Activated effector memory CD4-positive, alpha-beta T cell treated with Interleukin-2 at 50 U/mL for 16 hours (primary cell): ENCODE measurements at regions not wholly inside any gene's neighbourhood (a gene's known extent, or its start where the extent isn't known, plus 50 kb on each side); places are given as distances from the start of the nearest gene placed in this dataset.

Source experiments
- DNase-seq: peaks from one replicate; pipeline ENCODE4 v3.0.0-alpha.2; 2020

GRCh38 chr13:85031771-85032170 is 767.4 kb downstream of the SLITRK6 start:
- DNase-seq, result no peak

GRCh38 chr13:85028035-85028434 is 771.2 kb downstream of the SLITRK6 start:
- no peak for DNase-seq

- DNase-seq, result no peak
Measured at GRCh38 chr13:85019121-85019520, 780.1 kb downstream of the SLITRK6 start.

DNA sequence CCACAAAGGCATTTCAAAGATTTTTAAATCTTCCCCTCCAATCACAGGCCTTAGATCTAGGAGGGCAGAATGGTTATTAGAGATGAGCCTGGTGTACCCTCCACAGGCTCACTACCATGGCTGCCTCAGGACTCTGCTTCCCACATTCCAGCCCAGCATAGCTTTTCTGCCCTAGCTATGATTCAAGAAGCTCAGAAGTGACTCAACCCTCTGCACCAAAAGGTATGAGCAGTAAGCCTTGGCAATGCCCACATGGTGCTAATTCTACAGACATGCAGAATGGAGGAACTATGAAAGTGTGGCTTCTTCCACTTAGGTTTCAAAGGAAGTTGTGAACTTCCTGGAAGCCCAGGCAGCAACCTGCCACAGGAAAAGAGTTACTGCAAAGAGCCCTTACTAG is 786.2 kb downstream of the SLITRK6 start:
- DNase-seq, result no peak

GRCh38 chr13:85009447-85009846 is 789.8 kb downstream of the SLITRK6 start:
- DNase-seq, result no peak

DNA sequence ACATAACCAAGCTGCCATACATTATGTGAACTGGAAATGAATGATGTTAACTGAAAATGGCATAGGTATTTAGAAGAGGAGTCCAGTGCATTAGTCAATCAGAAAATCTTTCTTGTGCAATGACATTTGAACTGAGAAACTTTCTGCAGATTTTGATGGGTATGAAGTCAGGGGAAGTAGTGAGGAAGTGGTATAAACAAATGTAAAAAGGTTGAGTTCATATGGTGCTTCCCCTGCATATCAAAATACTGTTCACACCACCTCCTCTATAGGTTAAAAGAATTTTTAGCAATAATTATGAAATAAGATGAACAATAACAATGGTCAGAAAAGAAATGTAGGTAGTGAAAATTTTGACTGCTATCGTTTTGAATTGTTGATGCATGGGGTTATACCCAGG is 800.0 kb downstream of the SLITRK6 start:
- no peak for DNase-seq

DNA sequence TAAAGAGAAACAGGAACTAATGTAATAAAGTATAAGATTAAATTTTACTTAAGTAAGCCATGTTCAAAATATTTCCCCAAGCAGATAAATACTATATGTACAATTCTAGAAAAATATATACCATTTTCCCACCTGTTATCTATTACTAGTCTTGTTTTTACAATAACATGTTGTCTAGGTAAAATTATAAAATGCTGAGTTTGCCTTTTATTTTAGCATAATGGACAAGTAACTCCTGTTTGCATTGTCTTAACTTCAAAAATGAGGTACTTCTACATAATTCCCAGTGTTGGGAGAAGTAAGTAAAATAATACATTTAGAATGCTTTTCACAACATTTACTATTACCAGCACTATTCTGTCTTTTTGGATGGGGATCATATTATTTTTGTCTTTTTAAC is 800.5 kb downstream of the SLITRK6 start:
- no peak for DNase-seq

GRCh38 chr13:84997858-84998257 is 801.4 kb downstream of the SLITRK6 start:
- no peak for DNase-seq

DNA sequence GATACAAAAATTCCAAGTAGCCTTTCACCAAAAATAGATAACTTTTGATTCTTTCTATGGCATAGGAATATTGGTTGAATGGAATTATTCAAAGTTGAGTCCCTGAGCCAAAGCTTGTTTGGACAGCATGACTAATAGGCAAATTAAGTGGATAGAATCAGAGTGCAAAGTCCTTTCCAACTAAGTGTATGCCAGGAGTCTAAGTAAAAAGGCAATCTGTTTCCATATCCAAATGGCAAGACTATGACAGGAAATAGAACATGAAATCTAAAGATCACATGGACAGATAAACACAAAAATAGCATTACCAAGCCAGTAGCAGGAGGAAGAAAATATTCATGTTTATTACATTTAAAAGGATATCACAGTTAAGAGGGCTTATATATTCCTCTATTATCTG is 804.6 kb downstream of the SLITRK6 start:
- no peak for DNase-seq

DNA sequence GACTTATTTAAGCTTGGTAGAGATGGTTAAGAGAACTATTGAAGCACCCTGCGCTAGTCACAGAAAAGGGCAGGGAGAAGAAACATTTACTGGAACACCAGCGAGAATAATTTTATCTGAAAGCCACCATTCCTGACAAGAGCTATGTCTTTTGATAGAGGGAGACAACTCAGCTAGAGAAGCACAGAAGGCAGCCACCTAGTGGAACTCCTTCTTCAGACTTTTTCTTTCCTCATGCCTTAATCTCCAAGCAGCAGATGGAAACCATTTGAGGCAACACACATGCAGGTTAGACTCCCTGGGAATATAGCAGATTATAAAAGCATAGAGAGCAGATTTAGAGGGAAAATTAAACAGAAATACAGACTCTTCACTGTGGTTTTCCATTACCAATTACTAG is 813.4 kb downstream of the SLITRK6 start:
- DNase-seq, result no peak

DNA sequence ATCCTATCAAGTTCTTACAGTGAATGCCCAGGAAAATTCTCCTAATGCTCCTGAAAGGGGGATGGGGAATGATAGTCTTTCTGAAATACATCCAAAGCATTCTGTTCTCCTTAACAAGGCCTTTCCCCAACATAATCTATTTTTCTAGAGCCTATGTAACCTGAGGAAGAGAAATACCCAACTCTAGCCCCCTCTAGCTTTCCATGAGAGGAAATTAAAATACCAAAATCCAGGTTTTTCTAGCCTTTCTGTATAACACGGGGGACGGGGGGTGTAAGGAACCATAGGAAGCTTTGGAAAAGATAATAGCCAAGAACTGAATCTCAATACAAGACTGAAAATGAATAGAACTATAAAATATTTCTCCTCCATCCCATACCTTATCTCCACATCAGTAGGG is 815.9 kb downstream of the SLITRK6 start:
- no peak for DNase-seq

- DNase-seq, result no peak
Measured at GRCh38 chr13:84980571-84980970, 818.6 kb downstream of the SLITRK6 start.

DNA sequence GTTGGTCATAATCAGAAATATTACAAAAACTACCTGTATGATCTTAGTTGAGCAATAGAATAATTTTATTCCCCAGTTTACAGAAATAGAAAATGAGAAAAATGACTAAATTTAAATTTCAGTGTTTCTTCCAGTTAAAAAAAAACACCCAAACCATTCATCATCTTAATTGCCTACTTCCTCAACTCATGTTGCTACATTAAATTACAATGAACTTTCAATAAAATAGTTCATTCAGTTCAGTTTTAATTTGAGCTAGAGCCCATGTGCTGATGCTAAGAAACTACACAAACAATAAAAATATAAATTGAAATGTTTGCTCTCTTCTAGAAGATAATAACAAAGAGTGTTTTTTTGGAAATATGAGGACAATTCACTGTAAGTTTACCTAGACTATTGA is 820.4 kb downstream of the SLITRK6 start:
- no peak for DNase-seq

- DNase-seq, result no peak
Measured at GRCh38 chr13:84973661-84974060, 825.6 kb downstream of the SLITRK6 start.

DNA sequence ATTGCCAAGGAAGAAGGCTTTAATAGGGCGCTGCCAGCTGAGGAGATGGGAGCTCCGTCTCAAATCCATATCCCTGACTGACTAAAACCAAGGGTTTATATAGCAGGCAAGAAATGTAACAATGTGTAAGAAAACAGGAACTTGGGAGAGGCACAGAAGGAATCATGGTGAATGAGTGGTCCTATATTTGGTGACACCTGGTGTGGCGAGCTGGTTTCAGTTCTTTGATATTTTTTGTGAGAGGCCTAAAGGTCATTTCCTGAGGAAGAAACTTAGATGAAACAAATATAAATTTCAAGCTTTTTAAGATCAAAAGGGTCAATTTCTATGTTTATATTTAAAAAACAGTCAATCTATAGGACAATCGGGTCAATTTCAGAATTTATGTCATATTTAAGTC is 826.3 kb downstream of the SLITRK6 start:
- no peak for DNase-seq

DNA sequence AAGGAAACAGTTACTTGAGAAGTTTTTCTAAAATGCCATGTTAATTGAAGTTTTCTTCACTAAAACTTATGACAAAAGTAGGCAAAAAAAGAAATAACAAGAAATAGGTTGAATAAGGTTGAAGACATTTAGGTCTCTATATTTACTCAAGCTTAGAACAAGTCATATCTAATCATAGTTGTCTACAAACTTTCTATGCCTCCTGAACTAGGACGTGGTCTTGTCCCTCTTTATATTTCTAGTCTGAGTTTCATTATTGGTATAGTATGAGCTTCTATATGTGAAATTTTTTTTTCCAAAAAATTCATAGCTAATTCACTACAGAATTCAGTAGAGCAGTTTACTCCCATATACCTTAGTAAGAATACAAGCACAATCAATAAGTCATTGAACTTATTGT is 836.4 kb downstream of the SLITRK6 start:
- no peak for DNase-seq

DNA sequence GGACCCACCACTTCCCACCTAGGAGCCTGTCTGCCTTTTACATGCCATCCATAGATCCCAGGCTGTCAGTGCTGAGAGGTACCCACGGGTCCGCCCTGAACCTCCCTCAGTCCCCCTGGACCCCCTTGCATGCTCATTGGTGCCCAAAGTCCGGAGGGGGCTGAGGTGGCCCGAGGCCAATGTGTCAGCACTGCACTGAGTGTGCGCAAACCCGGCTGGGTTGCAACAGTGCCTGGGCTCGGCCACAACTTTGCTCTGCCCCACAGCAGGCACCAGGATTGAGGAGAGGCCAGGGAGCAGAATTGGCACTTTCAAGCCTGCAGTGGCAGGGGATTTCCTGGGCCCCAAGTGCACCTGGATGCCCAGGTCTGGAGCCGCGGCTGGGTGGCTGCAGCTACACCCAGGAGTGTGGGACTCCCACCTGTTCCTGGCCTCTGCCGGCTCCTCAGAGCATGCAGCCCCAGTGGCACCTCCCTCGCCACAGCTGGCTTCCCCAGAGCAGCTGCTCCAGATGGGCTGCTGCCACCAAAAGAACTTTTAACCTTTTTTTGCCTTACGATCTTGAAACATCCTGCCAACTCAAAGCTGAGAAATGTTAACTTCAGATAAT is 837.0 kb downstream of the SLITRK6 start:
- DNase-seq, result no peak

DNA sequence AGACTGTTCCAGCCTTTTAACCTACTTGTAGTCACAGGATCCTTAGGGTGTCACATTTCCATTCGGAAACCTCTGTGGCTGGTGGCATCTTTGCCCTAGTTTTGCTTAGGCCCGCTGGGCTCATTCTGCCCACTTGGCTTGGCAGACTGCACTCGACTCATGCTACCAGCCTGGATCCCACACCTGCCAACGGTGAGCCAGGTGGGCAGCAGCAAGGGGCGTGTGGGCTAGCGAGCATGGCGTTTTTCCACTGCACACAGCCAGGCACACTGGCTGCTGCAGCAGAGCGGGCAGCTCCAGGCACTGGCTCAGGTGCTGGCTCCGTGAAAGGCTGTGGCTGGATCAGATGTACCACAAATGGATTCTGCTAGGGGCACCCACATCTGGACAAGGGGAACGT is 838.2 kb downstream of the SLITRK6 start:
- DNase-seq, result no peak

- DNase-seq, result no peak
Measured at GRCh38 chr13:84959818-84960217, 839.4 kb downstream of the SLITRK6 start.

DNA sequence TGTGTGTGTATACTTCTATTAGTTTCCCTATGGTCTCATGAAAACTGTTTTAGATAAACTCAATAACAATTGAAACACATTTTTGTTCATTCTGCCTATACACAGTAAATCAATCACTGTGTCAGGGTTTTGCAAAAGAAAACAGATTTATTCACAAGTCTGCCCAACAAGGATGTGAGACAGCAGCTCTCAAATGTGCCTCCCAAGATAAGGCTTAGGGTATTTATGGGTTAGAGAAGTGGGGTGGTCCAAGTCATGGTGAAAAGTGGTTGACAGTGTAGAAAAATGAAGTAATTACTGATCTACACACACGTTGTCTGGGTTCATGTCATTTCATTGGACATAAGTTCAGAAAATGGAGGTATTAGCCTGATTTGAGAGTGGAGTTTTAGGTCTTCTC is 844.6 kb downstream of the SLITRK6 start:
- no peak for DNase-seq

DNA sequence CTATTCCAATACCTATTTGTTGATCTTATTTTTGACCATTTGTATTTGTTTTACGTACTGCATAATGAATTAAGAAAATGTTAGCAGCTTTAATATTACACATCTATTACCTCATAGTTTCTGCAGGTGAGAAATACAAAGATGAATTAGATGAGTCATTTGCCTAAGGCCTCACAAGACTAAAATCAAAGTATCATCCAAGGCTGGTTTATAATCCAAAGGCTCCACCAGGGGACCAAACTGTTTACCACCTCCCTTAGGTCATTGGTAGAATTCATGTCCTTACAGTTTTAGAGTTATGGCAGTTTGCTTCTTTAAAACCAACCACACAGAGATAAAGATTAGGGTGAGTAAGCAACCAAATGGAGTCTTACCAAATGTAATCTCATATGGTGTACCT is 848.1 kb downstream of the SLITRK6 start:
- no peak for DNase-seq

DNA sequence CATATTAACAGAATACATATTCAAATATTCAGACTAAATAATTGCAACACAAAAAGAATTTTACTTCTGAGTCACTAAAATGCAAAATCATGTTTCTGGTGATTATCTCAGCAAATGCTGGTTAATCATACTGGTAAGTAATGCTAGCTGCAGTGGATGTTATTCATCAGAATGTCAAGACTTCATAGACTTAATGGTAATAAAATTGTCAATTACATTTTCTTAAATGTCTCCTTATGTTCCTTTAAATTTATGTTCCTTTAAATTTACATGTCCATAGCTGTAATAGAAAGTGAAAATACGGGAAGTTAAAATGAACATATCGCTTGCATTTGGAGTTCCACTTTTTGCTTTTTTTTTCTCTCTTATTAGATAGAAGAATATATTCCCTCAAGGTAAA is 853.0 kb downstream of the SLITRK6 start:
- DNase-seq, result no peak

GRCh38 chr13:84940798-84941197 is 858.4 kb downstream of the SLITRK6 start:
- DNase-seq, result no peak

- DNase-seq, result no peak
Measured at GRCh38 chr13:84940167-84940566, 859.1 kb downstream of the SLITRK6 start.

- DNase-seq, result no peak
Measured at GRCh38 chr13:84934911-84935310, 864.3 kb downstream of the SLITRK6 start.

GRCh38 chr13:84933797-84934196 is 865.4 kb downstream of the SLITRK6 start:
- DNase-seq, result no peak
